ENCODE measurements at regions not wholly inside any gene's neighbourhood (a gene's known extent, or its start where the extent isn't known, plus 50 kb on each side); places are given as distances from the start of the nearest gene placed in this dataset. TPM values are rescaled to one million over a fixed set of nuclear protein-coding genes. Genes with fewer than 3 reads are reported as not detected.

DNA sequence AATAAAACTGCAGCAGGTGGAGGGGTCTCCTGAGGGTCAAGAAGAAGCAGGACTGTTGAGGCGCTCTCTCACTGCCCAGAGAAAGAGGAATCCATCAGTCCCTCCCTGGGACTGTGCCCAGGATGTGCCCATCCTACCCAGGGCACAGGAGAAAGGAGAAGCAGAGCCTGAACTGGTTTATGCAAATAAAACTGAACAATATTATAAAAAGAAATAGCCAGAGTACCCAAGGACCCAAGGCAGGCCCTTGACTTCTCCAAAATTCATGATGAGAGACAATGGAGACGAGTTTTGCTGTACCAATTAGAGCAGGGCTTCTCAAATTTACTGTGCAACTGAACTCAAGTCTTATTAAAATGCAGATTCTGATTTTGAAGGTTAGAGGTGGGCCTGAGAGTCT, 211.0 kb downstream of the IGSF11 start:
- no peak for DNase-seq (ENCODE audit: low spot score)
- intact Hi-C loops (cut with DNase I): no loop called here
- no peak for ATAC-seq

- intact Hi-C loops (cut with DNase I): no loop called here
- no peak for DNase-seq (ENCODE audit: low spot score)
- no peak for ATAC-seq
Observed at GRCh38 chr3:118827446-118827845, 207.2 kb downstream of the IGSF11 start.

- DNase-seq (ENCODE audit: low spot score) (no peak), ATAC-seq (no peak)
Observed at GRCh38 chr3:118828351-118828750, 206.3 kb downstream of the IGSF11 start.

DNA sequence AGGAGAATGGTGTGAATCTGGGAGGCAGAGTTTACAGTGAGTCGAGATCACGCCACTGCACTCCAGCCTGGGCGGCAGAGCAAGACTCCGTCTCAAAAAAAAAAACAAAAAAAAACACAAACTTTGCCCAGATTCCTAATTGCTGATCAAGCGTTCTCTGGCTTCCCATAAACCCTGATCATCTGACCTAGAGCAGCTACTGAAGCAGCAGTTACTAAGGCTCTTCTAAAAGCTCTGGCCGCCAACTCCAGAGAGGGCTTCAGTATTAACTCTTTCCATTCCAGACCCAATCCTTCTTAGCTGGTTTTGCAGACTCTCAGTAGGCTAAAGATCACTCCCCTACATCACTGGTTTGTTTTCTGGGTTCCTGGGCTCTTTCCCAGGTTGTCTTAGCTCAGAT, 201.6 kb downstream of the IGSF11 start:
- intact Hi-C loops (cut with DNase I): no loop called here
- ATAC-seq: no peak
- no peak for DNase-seq (ENCODE audit: low spot score)

More at GRCh38 chr3:118828351-118828750, 206.3 kb downstream of the IGSF11 start:
- intact Hi-C loops (cut with DNase I): no loop called here

DNA sequence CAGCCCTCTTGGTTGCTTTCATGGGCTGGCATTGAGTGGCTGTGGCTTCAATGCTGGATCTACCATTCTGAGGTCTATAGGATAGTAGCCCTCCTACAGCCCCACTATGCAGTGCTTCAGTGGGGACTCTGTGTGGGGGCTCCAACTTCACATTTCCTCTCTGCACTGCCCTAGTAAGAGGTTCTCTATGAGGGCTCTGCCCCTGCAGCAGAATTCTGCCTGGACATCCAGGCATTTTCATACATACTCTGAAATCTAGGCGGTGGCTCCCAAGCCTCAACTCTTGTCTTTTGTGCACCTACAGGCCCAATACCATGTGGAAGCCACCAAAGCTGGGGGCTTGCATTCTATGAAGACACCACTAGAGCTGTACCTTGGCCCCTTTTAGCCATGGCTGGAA, 195.8 kb downstream of the IGSF11 start:
- intact Hi-C loops (cut with DNase I): no loop called here
- DNase-seq (ENCODE audit: low spot score): no peak

DNA sequence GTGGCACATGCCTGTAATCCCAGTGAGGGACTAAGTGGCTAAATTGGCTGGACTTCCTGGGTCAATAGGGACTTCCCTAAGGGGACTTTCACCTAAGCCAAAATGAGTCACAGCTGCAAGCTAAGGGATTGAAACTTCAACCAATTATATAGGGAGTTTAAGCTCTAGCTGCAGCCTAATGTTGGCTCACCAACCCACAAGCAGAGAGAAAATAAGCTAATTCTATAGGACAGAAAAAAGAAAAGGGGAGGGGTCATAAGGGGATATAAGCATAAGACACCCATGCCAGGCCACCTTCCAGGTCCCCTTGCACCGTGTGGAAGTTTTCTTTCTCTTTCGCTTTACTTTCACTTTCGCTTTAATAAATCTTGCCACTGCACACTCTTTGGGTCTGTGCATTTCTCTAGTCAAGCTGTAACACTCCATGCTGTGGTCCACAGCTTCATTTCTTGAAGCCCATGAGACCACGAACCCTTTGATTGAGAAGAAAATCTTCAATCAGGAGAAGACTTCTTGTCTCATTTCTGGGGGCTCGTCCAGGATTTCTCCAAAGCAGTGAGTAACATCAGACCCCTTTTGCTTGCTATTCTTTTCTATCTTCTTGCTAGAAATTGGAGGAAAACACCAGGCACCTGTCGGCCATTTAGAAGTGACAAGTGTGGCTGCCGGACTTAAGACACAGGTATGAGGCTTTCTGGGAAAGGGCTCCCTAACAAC, 192.3 kb downstream of the IGSF11 start:
- ATAC-seq: no peak
- intact Hi-C loops (cut with DNase I): no loop called here
- DNase-seq (ENCODE audit: low spot score): no peak

More for the DNA sequence above, 195.8 kb downstream of the IGSF11 start:
- no peak for ATAC-seq

DNA sequence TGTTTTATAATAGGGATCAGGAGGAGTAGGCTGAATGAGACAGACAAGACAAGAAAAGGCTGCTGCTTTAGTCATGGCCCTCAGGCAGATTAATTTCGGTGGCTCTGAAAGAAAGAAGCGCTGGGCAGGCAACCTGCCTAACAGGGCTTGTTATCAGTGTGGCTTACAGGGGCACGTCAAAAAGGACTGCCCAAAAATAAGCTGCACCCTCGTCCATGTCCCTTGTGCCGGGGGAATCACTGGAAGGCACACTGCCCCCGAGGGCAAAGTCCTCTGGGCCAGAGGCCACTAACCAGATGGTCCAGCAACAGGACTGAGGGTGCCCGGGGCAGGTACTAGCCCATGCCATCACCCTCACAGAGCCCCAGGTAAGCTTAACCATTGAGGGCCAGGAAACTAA, 188.5 kb downstream of the IGSF11 start:
- ATAC-seq: no peak
- DNase-seq (ENCODE audit: low spot score): no peak
- intact Hi-C loops (cut with DNase I): no loop called here

Small RNA genes in the stretch of these regions (microRNA-seq; reads per million reads assigned to microRNA genes)
- gene MIR4447: not detected

All from sciatic nerve (tissue), 2 donors.